KBM-7 (cell line): ENCODE measurements at regions not wholly inside any gene's neighbourhood (a gene's known extent, or its start where the extent isn't known, plus 50 kb on each side); places are given as distances from the start of the nearest gene placed in this dataset.
"Not testable (repeated sequence)": the region's sequence is repeated elsewhere in the genome, so short reads cannot be mapped to it uniquely, and the experiment has no call there.

Experiments used
- DNase-seq: peaks from one replicate; pipeline ENCODE4 v3.0.0-alpha.2; 2015
- in situ Hi-C: fragments of 300-500 bp; cut with MboI; formaldehyde crosslinking; loops from 2 replicates; pipeline ENCODE4 v1.14.3; 2020; ENCODE audit warnings: low sequenced_read_pairs, low pct_unique_long_range_greater_than_20kb, mixed read lengths

DNA sequence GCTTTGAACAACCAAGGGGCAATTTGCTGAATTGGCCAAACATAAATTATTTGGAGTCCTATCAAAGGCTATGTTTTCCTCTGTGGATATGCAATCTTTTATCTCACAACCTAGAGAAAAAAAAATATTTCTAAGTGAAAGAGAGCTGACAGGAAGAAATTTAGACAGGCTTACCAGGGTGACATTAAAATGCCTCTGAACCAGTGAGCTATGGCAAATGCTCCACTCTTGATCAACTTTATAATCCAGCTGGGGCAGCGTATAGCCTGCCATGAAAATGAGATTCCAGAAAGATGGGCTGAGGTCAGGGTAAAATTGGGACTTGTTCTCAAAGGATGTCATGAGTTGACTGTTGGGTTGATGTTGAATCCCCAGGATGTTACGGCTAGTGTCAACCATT lies 399.3 kb upstream of the TRPC7 start:
- in situ Hi-C loops = no loop called here
- no peak for DNase-seq

DNA sequence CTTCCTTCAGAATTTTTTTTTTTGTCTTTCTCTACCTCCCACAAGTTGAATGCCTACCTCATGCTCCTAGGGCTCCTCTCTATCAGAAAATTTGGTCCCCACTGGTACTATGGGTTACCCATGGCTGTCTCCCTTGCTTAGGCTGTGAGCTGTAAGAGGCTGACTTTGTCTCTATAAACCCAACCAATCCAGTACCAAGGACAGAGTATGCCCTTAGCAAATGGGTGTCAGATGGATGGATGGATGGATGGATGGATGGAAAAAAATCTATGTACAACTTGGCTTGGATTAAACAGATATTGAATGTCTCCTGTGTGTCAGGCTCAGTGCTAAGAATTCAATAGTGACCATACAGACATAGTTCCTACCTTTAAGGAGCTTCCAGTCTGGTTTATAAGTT lies 398.2 kb upstream of the TRPC7 start:
- in situ Hi-C loops = no loop called here

DNA sequence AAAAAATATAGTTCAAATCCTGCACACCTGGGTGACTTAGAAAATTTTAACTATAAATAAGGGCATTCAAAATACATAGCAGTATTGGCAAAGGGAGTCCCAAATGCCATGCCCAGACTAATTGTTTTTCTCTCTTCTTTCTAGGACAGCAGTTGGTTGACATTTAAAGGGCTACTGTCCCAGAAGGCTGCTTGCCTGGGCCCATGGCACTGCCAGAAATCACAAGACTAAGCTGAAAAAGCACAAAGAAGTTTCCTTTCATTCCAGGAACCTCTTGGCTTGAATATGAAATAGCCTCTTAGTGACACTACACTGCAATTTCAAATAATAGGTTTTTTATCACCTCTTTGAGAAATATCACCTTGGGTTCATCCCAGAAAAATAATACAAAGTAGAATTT lies 388.9 kb upstream of the TRPC7 start:
- DNase-seq = no peak
- in situ Hi-C loops = no loop called here

More for the DNA sequence above, 398.2 kb upstream of the TRPC7 start:
- no peak for DNase-seq

DNA sequence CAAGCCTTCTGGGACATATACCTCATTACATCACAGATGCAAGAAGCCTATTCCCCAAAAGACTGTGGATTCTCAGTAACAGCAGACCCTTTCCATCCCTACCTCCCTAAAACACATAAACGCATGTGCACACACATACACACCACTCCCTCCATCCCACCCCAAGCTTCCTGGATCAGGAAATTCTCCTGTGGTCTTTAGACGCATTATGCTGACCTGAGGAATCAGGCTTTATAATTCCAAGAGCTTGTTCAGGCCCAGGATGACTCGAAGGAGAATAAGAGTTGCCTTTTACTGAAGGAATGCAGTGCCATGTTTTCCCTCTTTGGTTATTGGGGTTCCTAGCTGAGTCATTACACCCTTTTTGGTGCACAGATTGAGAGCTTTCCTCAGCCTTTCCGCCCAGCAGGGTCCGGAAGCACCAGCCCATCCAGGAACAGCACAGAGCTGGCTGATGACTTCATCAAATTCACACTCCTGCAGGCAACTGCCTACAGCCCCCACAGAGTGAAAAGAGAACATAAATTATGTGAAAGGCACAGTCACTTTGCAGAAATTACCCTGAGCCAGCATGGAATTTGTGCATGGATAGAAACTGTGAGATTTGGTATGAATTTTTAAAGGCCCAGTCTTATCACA lies 385.0 kb upstream of the TRPC7 start:
- in situ Hi-C loops = no loop called here
- no peak for DNase-seq

- no peak for DNase-seq
- in situ Hi-C loops = no loop called here
Measured at GRCh38 chr5:136749016-136749415, 383.7 kb upstream of the TRPC7 start.

DNA sequence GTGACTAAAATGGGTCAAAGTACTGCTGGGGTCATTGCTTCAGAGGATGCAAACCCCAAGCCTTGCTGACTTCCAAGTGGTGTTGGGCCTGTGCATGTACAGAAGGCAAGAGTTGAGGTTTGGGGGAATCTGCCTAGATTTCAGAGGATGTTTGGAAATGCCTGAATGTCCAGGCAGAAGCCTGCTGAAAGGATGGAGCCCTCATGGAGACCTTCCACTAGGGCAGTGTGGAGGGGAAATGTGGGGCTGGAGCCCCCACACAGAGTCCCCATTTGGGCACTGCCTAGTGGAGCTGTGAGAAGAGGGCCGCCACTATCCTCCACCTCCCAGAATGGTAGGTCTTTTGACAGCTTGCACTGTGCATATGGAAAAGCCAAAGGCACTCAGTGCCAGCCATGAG lies 377.7 kb upstream of the TRPC7 start:
- in situ Hi-C loops = no loop called here
- DNase-seq = no peak

DNA sequence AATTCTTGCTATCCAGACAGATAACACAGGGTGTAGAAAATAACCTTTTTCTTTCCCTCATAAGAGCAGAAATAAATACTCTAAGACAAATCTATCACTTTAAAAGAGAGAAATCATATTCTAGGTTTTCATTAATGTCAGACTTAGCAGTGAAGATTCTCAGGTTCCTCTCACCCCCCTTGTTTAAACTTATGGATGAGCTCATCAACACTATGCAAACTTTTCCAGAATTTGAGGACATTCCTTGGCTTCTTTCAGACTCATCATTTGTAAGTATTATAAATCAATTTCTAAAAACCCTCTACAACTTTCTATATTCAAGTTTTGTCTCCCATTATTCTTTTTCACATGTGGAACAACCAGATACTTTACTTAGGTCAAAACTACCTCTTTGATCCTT lies 374.9 kb upstream of the TRPC7 start:
- in situ Hi-C loops = no loop called here
- DNase-seq = no peak

GRCh38 chr5:136739271-136739670 lies 373.9 kb upstream of the TRPC7 start:
- in situ Hi-C loops, DNase-seq: not testable (repeated sequence)

- DNase-seq = no peak
- in situ Hi-C loops = no loop called here
Measured at GRCh38 chr5:136738829-136739228, 373.5 kb upstream of the TRPC7 start.

DNA sequence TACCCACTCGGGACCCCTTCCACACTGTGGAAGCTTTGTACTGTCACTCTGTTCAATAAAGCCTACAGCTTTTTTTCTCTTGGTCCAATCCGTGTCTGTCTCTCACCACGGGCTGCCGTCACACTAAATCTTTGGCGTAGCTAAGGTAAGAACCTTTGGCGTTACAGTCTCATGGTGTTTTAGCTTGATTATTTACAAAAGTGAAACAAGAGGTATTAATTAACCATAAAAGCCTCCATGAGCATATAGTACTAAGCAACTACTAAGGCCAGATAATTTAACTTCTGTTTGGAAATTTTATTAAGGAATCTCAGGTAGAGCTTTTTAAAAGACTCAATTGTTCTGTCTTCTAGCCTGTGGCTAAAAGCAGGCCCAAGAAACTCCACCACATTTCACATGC lies 370.7 kb upstream of the TRPC7 start:
- no peak for DNase-seq
- in situ Hi-C loops = no loop called here

GRCh38 chr5:136735611-136736010 lies 370.3 kb upstream of the TRPC7 start:
- DNase-seq, in situ Hi-C loops: not testable (repeated sequence)

- DNase-seq = no peak
- in situ Hi-C loops = no loop called here
Measured at GRCh38 chr5:136734628-136735027, 369.3 kb upstream of the TRPC7 start.

DNA sequence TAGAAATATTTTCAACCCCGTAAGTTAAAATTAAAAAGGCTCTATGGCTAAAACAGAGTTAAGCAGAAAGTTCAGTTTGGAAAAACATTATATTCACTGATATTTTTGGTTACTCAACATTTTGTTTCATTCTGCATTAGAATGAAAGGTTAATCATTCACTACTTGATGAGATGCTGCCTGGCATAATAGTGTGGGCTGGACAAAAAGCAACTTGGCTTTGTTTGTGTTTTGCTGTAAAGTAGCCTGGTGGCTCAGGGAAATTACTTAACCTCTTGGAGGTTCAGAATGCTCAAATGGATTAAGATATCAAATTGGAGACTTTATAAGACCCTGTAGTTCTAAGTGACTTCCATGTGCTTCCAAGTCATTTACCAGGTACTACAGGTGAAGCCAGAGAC lies 367.4 kb upstream of the TRPC7 start:
- in situ Hi-C loops = no loop called here
- no peak for DNase-seq

DNA sequence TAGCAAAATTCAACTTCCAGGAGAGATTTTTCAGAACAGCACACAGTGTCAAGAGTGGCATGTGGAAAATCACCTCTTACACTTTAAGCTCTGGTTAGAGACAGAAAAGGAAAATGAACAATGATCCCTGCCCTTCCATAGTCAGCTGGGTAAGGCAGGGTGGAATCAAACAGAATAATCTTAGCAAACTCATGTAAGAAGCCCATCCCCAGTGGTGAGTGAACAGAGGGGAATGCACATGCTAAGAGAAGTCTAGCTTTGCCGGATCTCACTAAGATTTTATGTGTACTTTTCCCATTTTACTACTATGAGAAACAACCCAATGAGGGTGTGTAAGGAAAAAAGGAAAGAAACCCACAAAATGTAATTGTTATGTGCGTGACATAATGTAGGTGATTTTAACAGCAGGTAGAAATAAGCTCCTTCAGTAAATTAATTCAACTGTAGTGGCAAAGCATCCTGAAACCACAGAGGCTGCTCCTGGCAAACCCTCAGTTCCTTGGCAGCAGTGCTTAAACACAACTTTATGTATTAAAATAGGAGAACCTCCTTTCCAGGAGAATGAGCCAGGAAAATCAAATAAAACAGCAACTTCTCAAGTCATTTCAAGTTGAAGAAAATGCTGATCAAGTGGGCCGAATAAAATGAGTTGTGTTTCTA lies 366.0 kb upstream of the TRPC7 start:
- no peak for DNase-seq
- in situ Hi-C loops = no loop called here

DNA sequence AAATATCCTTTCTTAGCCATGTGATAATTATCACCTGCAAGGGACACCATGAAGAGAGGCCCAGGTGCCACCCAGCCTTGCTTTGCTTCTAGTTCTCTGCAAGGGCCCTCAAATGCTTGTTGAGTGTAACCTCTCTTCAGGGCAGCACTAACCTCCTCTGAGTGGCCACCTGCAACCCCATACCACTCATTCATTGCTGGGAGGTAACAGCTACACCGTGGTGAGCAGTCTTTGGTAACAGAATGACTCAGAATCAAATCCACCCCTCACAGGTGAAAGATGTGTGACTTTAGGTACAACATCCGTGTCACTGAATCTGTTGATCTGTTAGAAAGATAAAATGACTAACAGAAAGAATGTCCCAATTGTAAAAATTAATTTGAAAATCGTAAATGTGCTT lies 365.1 kb upstream of the TRPC7 start:
- in situ Hi-C loops = no loop called here
- no peak for DNase-seq

DNA sequence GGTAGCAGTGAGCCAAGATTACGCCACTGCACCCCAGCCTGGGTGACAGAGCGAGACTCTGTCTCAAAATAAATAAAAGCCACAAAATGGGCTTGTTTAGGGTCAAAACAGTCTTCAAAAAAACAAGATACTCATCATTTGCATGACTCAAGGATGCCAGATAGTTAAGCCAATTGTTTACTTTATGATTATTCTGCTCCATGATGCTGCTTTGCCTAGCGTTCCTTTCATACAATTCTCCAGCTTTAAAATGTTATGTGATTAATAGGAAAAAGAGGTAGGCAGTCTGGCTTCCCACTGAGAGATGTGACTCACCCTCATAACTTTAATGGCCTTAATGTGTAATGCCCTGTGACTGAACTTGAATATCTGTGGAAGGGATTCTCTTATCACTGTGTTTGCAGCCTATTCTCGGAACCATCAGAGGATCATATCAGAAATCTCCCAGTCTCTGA lies 364.6 kb upstream of the TRPC7 start:
- in situ Hi-C loops = no loop called here
- no peak for DNase-seq

DNA sequence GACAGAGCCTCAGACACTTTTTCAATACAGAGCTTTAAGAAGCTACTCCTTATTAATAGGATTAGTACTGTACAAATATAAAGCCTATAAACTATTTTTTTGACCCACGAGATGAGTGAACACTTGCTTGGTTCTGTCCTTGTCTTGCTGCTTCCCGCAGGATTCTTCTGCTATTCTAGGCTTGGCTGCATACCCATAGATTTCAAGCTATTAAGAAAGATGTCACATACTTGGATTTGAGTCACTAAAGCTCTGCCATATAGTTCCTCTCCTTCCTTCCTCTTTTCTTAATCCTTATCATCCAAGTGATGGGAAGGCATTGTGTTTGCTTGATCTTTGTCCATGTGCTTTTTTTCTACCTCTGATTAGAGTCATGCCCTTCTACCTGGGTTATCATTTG lies 361.2 kb upstream of the TRPC7 start:
- DNase-seq = no peak
- in situ Hi-C loops = no loop called here

- no peak for DNase-seq
- in situ Hi-C loops = no loop called here
Measured at GRCh38 chr5:136724161-136724560, 358.8 kb upstream of the TRPC7 start.

- no peak for DNase-seq
- in situ Hi-C loops = no loop called here
Measured at GRCh38 chr5:136722581-136722980, 357.2 kb upstream of the TRPC7 start.

GRCh38 chr5:136722086-136722485 lies 356.7 kb upstream of the TRPC7 start:
- in situ Hi-C loops = no loop called here
- no peak for DNase-seq

DNA sequence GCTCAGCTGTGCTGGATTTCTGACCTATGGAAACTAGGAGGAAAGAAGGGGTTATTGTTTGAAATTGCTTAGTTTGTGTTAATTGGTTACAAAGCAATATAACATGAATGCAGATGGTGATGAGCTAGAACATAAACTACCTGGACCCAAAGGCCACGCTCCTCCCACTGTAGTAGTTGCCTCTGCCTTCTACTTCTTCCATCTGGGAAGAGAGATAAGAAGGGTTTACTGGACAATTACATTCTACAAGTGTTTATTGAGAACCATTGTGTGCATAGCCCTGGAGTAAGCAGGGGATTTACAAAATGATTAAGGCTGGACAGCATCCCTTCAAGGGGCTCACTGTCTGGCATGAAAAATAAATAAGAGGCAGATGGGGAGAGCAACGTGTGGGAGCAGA lies 355.3 kb upstream of the TRPC7 start:
- in situ Hi-C loops = no loop called here
- no peak for DNase-seq
